HepG2 (cell line): ENCODE measurements at regions not wholly inside any gene's neighbourhood (a gene's known extent, or its start where the extent isn't known, plus 50 kb on each side); places are given as distances from the start of the nearest gene placed in this dataset.

Experiments
- ATAC-seq: fragments of 200-7000 bp; cut with Tn5 transposase; 3 replicates; pipeline ENCODE4 v1.9.1; 2020; ENCODE audit warnings: mild to moderate bottlenecking, moderate library complexity
- BruUV-seq: library from RNA; stranded (reverse); fragments of 400-500 nt; replicated peaks from 2 replicates; lab custom pipeline; 2021; lab: Mats Ljungman, UMichigan
- CTCF ChIA-PET: fragments of 300-600 bp; formaldehyde crosslinking; extraction: SDS; loops from one replicate; lab custom pipeline; 2021; ENCODE audit warnings: low total read pairs, inconsistent platforms, low intra/inter-chr PET ratio; lab: Yijun Ruan, JAX
- POLR2A ChIA-PET: fragments of 350-600 bp; sonication (Branson Sonifier 250); formaldehyde crosslinking; loops from one replicate; lab custom pipeline; 2020; ENCODE audit warnings: antibody characterized with exemption, inconsistent platforms; lab: Yijun Ruan, JAX
- DNase-seq: peaks from one replicate; pipeline ENCODE4 v3.0.0-alpha.2; 2015; ENCODE audit warnings: low spot score
- FAIRE-seq: peaks from 3 replicates; lab custom pipeline; 2011; peaks lifted over from hg19 to GRCh38; lab: Jason Lieb, UNC
- H2AFZ ChIP-seq: one replicate; pipeline ENCODE4 v1.6.1; 2011; ENCODE audit warnings: low read length, inconsistent platforms
- H3K27ac ChIP-seq: fragments of 300-600 bp; 3 replicates; pipeline ENCODE4 v1.8.0; 2011; ENCODE audit warnings: mixed run types, mild to moderate bottlenecking, mixed read lengths, low read length, inconsistent platforms; ENCODE audit not compliant: insufficient read depth; ENCODE audit errors: extremely low read length
- H3K27me3 ChIP-seq, 2 experiments: fragments of 200-600 bp in 1 of 2; 2 replicates in 1 of 2; 3 replicates in 1 of 2; pipeline versions ENCODE4 v1.6.0 to v1.8.0; 2011; ENCODE audit warnings: low read length in 2 of 2, mild to moderate bottlenecking in 2 of 2, moderate library complexity in 2 of 2, inconsistent platforms in 1 of 2; ENCODE audit not compliant: insufficient read depth in 2 of 2, control insufficient read depth in 1 of 2
- H3K36me3 ChIP-seq, 2 experiments: fragments of 200-600 bp in 1 of 2; replicated peaks in 1 of 2; 2 replicates in 1 of 2; 3 replicates in 1 of 2; pipeline versions ENCODE4 v1.5.1 to v1.8.0; 2011; ENCODE audit warnings: low read length in 2 of 2, inconsistent platforms in 1 of 2; ENCODE audit not compliant: insufficient read depth in 2 of 2, control insufficient read depth in 1 of 2
- H3K4me1 ChIP-seq: 2 replicates; pipeline ENCODE4 v1.5.1; 2012; ENCODE audit warnings: low read length, inconsistent platforms; ENCODE audit not compliant: insufficient read depth
- H3K4me2 ChIP-seq: 2 replicates; pipeline ENCODE4 v1.6.0; 2011; ENCODE audit warnings: low read depth, low read length, inconsistent platforms
- H3K4me3 ChIP-seq, 3 experiments: fragments of 200-600 bp in 1 of 3; sonication (generic), shearing (Covaris generic) in 1 of 3; replicated peaks in 1 of 3; 2 replicates each; pipeline ENCODE4 v1.5.1; 2011 to 2016; ENCODE audit warnings: low read length in 3 of 3, inconsistent platforms in 2 of 3, low read depth in 2 of 3, mild to moderate bottlenecking in 2 of 3, control low read depth in 1 of 3, mixed read lengths in 1 of 3; ENCODE audit not compliant: insufficient read depth in 1 of 3
- H3K79me2 ChIP-seq: one replicate; pipeline ENCODE4 v1.6.1; 2011; ENCODE audit warnings: low read length, inconsistent platforms; ENCODE audit not compliant: insufficient read depth
- H3K9ac ChIP-seq: 2 replicates; pipeline ENCODE4 v1.6.0; 2011; ENCODE audit warnings: mild to moderate bottlenecking, low read depth, low read length, inconsistent platforms; ENCODE audit not compliant: insufficient read depth
- H3K9me3 ChIP-seq: 2 replicates; pipeline ENCODE4 v1.5.1; 2012; ENCODE audit warnings: mild to moderate bottlenecking, low read length
- H4K20me1 ChIP-seq: 2 replicates; pipeline ENCODE4 v1.6.0; 2011; ENCODE audit warnings: inconsistent platforms, mild to moderate bottlenecking, low read length, moderate library complexity; ENCODE audit not compliant: insufficient read depth
- FOXC1 ChIP-seq: sonication (generic); formaldehyde crosslinking; IDR thresholded peaks from 2 replicates; pipeline ENCODE4 v1.8.0; 2022; ENCODE audit warnings: mild to moderate bottlenecking, missing genetic modification reagents, borderline replicate concordance
- KLF12 ChIP-seq: sonication (generic); formaldehyde crosslinking; IDR thresholded peaks from 2 replicates; pipeline ENCODE4 v1.4.0; 2020; ENCODE audit warnings: missing genetic modification reagents, borderline replicate concordance
- NFRKB ChIP-seq: fragments of 450-650 bp; IDR thresholded peaks from 2 replicates; pipeline ENCODE4 v1.6.1; 2017
- POLR2AphosphoS2 ChIP-seq: IDR thresholded peaks from 2 replicates; pipeline ENCODE4 v1.6.1; 2011; ENCODE audit warnings: low read depth, low read length, improper control_type of control experiment
- SNAI1 ChIP-seq: sonication (generic); formaldehyde crosslinking; IDR thresholded peaks from 2 replicates; pipeline ENCODE4 v1.5.0; 2020; ENCODE audit warnings: mild to moderate bottlenecking, missing genetic modification reagents, borderline replicate concordance
- SSRP1 ChIP-seq: IDR thresholded peaks from 2 replicates; pipeline ENCODE4 v1.6.1; 2016; ENCODE audit warnings: control low read depth
- THAP11 ChIP-seq: IDR thresholded peaks from 2 replicates; pipeline ENCODE4 v1.6.1; 2016; ENCODE audit warnings: missing biosample characterization, missing genetic modification reagents
- ZNF510 ChIP-seq: sonication (generic); formaldehyde crosslinking; IDR thresholded peaks from 2 replicates; pipeline ENCODE4 v1.4.0; 2020; ENCODE audit warnings: low read depth, mild to moderate bottlenecking, missing genetic modification reagents
- ZNF652 ChIP-seq: IDR thresholded peaks from 2 replicates; pipeline ENCODE4 v1.6.1; 2016; ENCODE audit warnings: low read depth, borderline replicate concordance
- ZNF740 ChIP-seq: sonication (generic); formaldehyde crosslinking; IDR thresholded peaks from 2 replicates; pipeline ENCODE4 v1.4.0; 2020; ENCODE audit warnings: missing genetic modification reagents
- WGBS: methylation state at CpG from one replicate; pipeline ENCODE4 v1.1.6; 2017; ENCODE audit warnings: low lambda C conversion rate; 5-methylcytosine and 5-hydroxymethylcytosine counted together
- in situ Hi-C: cut with HindIII; loops from 2 replicates; pipeline ENCODE4 v1.10.0; 2017; ENCODE audit warnings: low pct_unique_long_range_greater_than_20kb; ENCODE audit not compliant: extremely low pct_ligation_motif_present
- intact Hi-C: fragments of 100-400 bp; cut with micrococcal nuclease; formaldehyde crosslinking; loops from one replicate; pipeline ENCODE4 v1.10.0; 2022; ENCODE audit not compliant: unreplicated experiment
- TF ChIP-seq, protein P1 (sequence below): sonication (generic); formaldehyde crosslinking; IDR thresholded peaks from 2 replicates; pipeline ENCODE4 v1.5.1; 2020; ENCODE audit warnings: mild to moderate bottlenecking, missing genetic modification reagents, borderline replicate concordance
- TF ChIP-seq, protein P2 (sequence below): IDR thresholded peaks from 2 replicates; pipeline ENCODE4 v1.6.1; 2018; ENCODE audit warnings: missing genetic modification reagents

- Histone ChIP-seq H4K20me1 (no peaks in the 10 kb centered on the region), H3K36me3 (no peaks in the 10 kb centered on the region), H3K9me3 (no peaks in the 10 kb centered on the region), H3K79me2 (no peaks in the 10 kb centered on the region), H2AFZ (no peak overlapping the region), H3K4me1 (no peaks in the 10 kb centered on the region), H3K4me3 (no peak overlapping the region), H3K9ac (no peak overlapping the region), H3K27me3 (no peaks in the 10 kb centered on the region), H3K4me2 (no peak overlapping the region), H3K27ac (no peak overlapping the region)
- ATAC-seq, result no peak
- in situ Hi-C loops, result no loop called here
- intact Hi-C loops, result no loop called here
- ChIA-PET POLR2A (no interaction called here), CTCF (no interaction called here)
- FAIRE-seq, result no peak
- no peak for DNase-seq
- no TSS peak for BruUV-seq
- 10% methylated on average over 1 of the region's 1 CpG for WGBS
- TF ChIP-seq ZNF652 (CRISPR knock-in tag) (no peak), KLF12 (CRISPR knock-in tag) (no peak), SSRP1 (no peak), THAP11 (CRISPR knock-in tag) (no peak)
Observed at GRCh38 chr3:106160396-106160795, 291.6 kb upstream of the CBLB start.

DNA sequence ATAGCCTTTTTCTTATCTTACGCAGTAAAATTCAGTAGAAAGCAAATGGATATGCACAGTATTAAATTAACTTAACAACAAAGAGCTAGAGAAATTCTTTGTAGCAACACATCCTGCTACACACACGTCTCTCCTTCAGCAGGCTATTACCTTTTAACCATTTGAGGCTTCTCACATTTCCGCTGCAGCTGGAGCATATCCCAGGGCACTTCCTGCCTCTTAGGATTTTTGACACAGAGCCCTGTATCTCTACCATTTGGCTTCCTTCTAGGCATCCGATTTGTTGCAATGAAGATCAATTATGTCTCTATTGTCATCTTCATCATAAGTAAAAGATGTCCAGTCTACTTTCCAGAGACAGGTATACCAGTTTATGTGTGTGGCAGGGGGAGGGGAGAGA is 292.4 kb upstream of the CBLB start:
- no TSS peak for BruUV-seq
- no peak overlapping the region for H3K27ac ChIP-seq
- ATAC-seq (no peak), FAIRE-seq (no peak), DNase-seq (no peak)
- ChIA-PET CTCF (no interaction called here), POLR2A (no interaction called here)
- in situ Hi-C loops (no loop called here), intact Hi-C loops (no loop called here)
- no peak overlapping the region for H3K4me2 ChIP-seq
- H4K20me1 ChIP-seq, result no peaks in the 10 kb centered on the region
- H3K36me3 ChIP-seq, result no peaks in the 10 kb centered on the region
- H3K4me3 ChIP-seq, result no peak overlapping the region
- no peak overlapping the region for H3K9ac ChIP-seq
- H3K4me1 ChIP-seq, result no peaks in the 10 kb centered on the region
- 39% methylated on average over 4 of the region's 4 CpGs for WGBS
- no peak overlapping the region for H2AFZ ChIP-seq
- no peaks in the 10 kb centered on the region for H3K9me3 ChIP-seq
- H3K79me2 ChIP-seq, result no peaks in the 10 kb centered on the region
- no peaks in the 10 kb centered on the region for H3K27me3 ChIP-seq
- TF ChIP-seq, protein P1, sequence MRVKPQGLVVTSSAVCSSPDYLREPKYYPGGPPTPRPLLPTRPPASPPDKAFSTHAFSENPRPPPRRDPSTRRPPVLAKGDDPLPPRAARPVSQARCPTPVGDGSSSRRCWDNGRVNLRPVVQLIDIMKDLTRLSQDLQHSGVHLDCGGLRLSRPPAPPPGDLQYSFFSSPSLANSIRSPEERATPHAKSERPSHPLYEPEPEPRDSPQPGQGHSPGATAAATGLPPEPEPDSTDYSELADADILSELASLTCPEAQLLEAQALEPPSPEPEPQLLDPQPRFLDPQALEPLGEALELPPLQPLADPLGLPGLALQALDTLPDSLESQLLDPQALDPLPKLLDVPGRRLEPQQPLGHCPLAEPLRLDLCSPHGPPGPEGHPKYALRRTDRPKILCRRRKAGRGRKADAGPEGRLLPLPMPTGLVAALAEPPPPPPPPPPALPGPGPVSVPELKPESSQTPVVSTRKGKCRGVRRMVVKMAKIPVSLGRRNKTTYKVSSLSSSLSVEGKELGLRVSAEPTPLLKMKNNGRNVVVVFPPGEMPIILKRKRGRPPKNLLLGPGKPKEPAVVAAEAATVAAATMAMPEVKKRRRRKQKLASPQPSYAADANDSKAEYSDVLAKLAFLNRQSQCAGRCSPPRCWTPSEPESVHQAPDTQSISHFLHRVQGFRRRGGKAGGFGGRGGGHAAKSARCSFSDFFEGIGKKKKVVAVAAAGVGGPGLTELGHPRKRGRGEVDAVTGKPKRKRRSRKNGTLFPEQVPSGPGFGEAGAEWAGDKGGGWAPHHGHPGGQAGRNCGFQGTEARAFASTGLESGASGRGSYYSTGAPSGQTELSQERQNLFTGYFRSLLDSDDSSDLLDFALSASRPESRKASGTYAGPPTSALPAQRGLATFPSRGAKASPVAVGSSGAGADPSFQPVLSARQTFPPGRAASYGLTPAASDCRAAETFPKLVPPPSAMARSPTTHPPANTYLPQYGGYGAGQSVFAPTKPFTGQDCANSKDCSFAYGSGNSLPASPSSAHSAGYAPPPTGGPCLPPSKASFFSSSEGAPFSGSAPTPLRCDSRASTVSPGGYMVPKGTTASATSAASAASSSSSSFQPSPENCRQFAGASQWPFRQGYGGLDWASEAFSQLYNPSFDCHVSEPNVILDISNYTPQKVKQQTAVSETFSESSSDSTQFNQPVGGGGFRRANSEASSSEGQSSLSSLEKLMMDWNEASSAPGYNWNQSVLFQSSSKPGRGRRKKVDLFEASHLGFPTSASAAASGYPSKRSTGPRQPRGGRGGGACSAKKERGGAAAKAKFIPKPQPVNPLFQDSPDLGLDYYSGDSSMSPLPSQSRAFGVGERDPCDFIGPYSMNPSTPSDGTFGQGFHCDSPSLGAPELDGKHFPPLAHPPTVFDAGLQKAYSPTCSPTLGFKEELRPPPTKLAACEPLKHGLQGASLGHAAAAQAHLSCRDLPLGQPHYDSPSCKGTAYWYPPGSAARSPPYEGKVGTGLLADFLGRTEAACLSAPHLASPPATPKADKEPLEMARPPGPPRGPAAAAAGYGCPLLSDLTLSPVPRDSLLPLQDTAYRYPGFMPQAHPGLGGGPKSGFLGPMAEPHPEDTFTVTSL, result no peak
- TF ChIP-seq ZNF740 (CRISPR knock-in tag), result no peak
- no peak for TF ChIP-seq ZNF510
- TF ChIP-seq NFRKB, result no peak
- TF ChIP-seq, protein P2, sequence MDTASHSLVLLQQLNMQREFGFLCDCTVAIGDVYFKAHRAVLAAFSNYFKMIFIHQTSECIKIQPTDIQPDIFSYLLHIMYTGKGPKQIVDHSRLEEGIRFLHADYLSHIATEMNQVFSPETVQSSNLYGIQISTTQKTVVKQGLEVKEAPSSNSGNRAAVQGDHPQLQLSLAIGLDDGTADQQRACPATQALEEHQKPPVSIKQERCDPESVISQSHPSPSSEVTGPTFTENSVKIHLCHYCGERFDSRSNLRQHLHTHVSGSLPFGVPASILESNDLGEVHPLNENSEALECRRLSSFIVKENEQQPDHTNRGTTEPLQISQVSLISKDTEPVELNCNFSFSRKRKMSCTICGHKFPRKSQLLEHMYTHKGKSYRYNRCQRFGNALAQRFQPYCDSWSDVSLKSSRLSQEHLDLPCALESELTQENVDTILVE (CRISPR knock-in tag), result no peak
- no peak for TF ChIP-seq SNAI1 (CRISPR knock-in tag)
- no peak for TF ChIP-seq POLR2AphosphoS2
- TF ChIP-seq FOXC1 (CRISPR knock-in tag), result no peak
